Activated CD8-positive, alpha-beta T cell treated with anti-CD3 and anti-CD28 coated beads for 36 hours (primary cell): ENCODE measurements at regions not wholly inside any gene's neighbourhood (a gene's known extent, or its start where the extent isn't known, plus 50 kb on each side); places are given as distances from the start of the nearest gene placed in this dataset.

Source experiments
- ATAC-seq: fragments of 200-7000 bp; cut with Tn5 transposase; one replicate; pipeline ENCODE4 v1.10.0; 2021; ENCODE audit warnings: mild to moderate bottlenecking, moderate library complexity
- CTCF ChIA-PET: fragments of 350-600 bp; sonication (Branson Sonifier 250); formaldehyde crosslinking; loops from one replicate; lab custom pipeline; 2021; ENCODE audit warnings: antibody characterized with exemption; lab: Charles Lee
- POLR2A ChIA-PET: fragments of 350-600 bp; sonication (Branson Sonifier 250); formaldehyde crosslinking; loops from one replicate; lab custom pipeline; 2021; ENCODE audit warnings: antibody characterized with exemption; lab: Charles Lee
- DNase-seq: peaks from one replicate; pipeline ENCODE4 v3.0.0-alpha.2; 2020
- H3K27ac Mint-ChIP-seq: one replicate; pipeline ENCODE4 v1.8.0; 2021; ENCODE audit warnings: mild to moderate bottlenecking, mixed read lengths
- H3K27me3 Mint-ChIP-seq: one replicate; pipeline ENCODE4 v1.8.0; 2021; ENCODE audit warnings: mixed read lengths
- H3K36me3 Mint-ChIP-seq: one replicate; pipeline ENCODE4 v1.8.0; 2021; ENCODE audit warnings: low read depth, mixed read lengths
- H3K4me1 Mint-ChIP-seq: one replicate; pipeline ENCODE4 v1.8.0; 2021; ENCODE audit warnings: low read depth, mixed read lengths
- H3K4me3 Mint-ChIP-seq: one replicate; pipeline ENCODE4 v1.8.0; 2021; ENCODE audit warnings: mild to moderate bottlenecking, moderate library complexity, mixed read lengths
- H3K9me3 Mint-ChIP-seq: one replicate; pipeline ENCODE4 v1.8.0; 2021; ENCODE audit warnings: mixed read lengths
- intact Hi-C: fragments of 100-400 bp; cut with micrococcal nuclease; formaldehyde crosslinking; loops from one replicate; pipeline ENCODE4 v1.10.0; 2022
- TF ChIP-seq, protein P1 (sequence below): fragments of 200-600 bp; IDR thresholded peaks from one replicate; pipeline ENCODE4 v1.8.0; 2022; ENCODE audit warnings: antibody characterized with exemption, mild to moderate bottlenecking

DNA sequence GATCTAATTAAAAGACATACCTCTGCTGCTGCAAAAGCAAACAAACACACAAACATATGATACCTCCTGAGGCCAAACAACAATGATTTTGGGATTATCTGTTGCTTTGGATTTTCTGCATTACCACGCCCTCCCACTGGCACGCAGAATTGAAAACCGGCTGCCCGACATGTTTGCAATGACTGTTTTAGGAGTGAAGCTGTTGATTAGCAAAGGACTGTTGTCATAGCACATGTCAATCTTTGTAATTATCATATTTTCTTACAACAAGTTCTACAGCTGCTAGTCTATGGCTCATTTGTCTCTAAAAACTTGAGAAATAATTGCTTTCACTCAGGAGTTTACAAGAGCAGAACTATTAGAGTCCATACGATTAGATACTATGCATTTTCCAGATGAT, 94.4 kb upstream of the MEIS1 start:
- no peaks in the 10 kb centered on the region for H3K4me1 Mint-ChIP-seq
- H3K4me3 Mint-ChIP-seq, result no peak overlapping the region
- no peaks in the 10 kb centered on the region for H3K36me3 Mint-ChIP-seq
- ChIA-PET POLR2A (no interaction called here), CTCF (no interaction called here)
- ATAC-seq (no peak), DNase-seq (no peak)
- peaks cover 7% of the 10 kb centered on the region for H3K9me3 Mint-ChIP-seq
- intact Hi-C loops, result no loop called here
- no peak overlapping the region for H3K27ac Mint-ChIP-seq
- TF ChIP-seq, protein P1, sequence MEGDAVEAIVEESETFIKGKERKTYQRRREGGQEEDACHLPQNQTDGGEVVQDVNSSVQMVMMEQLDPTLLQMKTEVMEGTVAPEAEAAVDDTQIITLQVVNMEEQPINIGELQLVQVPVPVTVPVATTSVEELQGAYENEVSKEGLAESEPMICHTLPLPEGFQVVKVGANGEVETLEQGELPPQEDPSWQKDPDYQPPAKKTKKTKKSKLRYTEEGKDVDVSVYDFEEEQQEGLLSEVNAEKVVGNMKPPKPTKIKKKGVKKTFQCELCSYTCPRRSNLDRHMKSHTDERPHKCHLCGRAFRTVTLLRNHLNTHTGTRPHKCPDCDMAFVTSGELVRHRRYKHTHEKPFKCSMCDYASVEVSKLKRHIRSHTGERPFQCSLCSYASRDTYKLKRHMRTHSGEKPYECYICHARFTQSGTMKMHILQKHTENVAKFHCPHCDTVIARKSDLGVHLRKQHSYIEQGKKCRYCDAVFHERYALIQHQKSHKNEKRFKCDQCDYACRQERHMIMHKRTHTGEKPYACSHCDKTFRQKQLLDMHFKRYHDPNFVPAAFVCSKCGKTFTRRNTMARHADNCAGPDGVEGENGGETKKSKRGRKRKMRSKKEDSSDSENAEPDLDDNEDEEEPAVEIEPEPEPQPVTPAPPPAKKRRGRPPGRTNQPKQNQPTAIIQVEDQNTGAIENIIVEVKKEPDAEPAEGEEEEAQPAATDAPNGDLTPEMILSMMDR, result no peak
- H3K27me3 Mint-ChIP-seq, result no peaks in the 10 kb centered on the region

- Mint-ChIP-seq H3K36me3 (no peaks in the 10 kb centered on the region), H3K9me3 (no peaks in the 10 kb centered on the region), H3K27ac (no peak overlapping the region), H3K4me1 (no peaks in the 10 kb centered on the region), H3K4me3 (no peak overlapping the region), H3K27me3 (no peaks in the 10 kb centered on the region)
- ChIA-PET CTCF (no interaction called here), POLR2A (interaction anchor here (1.2 kb wide), 1 partner anchor 18 kb away, joined by 3 read pairs; no protein-coding TSS in a partner anchor)
- intact Hi-C loops, result no loop called here
- ATAC-seq, result no peak
- no peak for DNase-seq
- TF ChIP-seq, protein P1, result no peak
Observed at GRCh38 chr2:66334237-66335029, 100.5 kb upstream of the MEIS1 start.

- no peaks in the 10 kb centered on the region for H3K9me3 Mint-ChIP-seq
- no peak for ATAC-seq
- DNase-seq, result no peak
- ChIA-PET POLR2A (no interaction called here), CTCF (no interaction called here)
- no peaks in the 10 kb centered on the region for H3K27me3 Mint-ChIP-seq
- TF ChIP-seq, protein P1, result no peak
- no peak overlapping the region for H3K27ac Mint-ChIP-seq
- H3K4me1 Mint-ChIP-seq, result no peaks in the 10 kb centered on the region
- no peaks in the 10 kb centered on the region for H3K36me3 Mint-ChIP-seq
- intact Hi-C loops, result no loop called here
- no peak overlapping the region for H3K4me3 Mint-ChIP-seq
Observed at GRCh38 chr2:66331176-66331575, 103.7 kb upstream of the MEIS1 start.

DNA sequence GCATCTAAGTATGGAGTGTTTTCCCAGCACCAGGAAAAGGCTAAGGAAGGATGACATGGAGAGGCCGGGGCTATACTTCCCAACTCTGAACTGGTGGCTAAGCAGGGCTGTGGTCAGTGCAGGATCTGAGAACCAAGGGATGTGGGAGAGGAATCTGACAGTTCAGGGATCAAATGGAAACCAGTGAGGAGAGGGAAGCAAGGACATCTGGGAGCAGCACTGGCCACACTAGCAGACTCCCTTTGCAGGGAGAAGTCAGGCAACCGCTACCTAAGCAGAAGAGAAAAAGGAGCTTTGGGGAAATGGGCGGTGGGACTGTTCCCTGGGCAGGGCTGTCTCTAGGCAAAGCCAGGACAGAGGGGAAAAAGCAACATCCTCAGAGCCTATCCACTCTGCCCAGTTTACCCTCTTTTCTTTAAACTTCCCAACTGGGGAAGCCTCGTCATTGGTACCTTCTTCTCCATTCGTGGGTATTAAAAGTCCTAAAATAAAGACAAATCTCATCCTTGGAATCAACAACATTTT, 105.8 kb upstream of the MEIS1 start:
- Mint-ChIP-seq H3K27ac (no peak overlapping the region), H3K36me3 (no peaks in the 10 kb centered on the region), H3K27me3 (no peaks in the 10 kb centered on the region), H3K4me1 (no peaks in the 10 kb centered on the region), H3K9me3 (no peaks in the 10 kb centered on the region), H3K4me3 (no peak overlapping the region)
- ChIA-PET CTCF (no interaction called here), POLR2A (no interaction called here)
- intact Hi-C loops, result no loop called here
- ATAC-seq, result no peak
- no peak for DNase-seq
- TF ChIP-seq, protein P1, result no peak

- ChIA-PET POLR2A (no interaction called here), CTCF (no interaction called here)
- ATAC-seq, result no peak
- Mint-ChIP-seq H3K36me3 (no peaks in the 10 kb centered on the region), H3K27ac (no peak overlapping the region), H3K9me3 (no peaks in the 10 kb centered on the region), H3K27me3 (no peaks in the 10 kb centered on the region), H3K4me3 (no peak overlapping the region), H3K4me1 (no peaks in the 10 kb centered on the region)
- intact Hi-C loops, result no loop called here
- TF ChIP-seq, protein P1, result no peak
- no peak for DNase-seq
Observed at GRCh38 chr2:66327066-66327740, 107.7 kb upstream of the MEIS1 start.
